IMR-90 (cell line): ENCODE measurements at regions not wholly inside any gene's neighbourhood (a gene's known extent, or its start where the extent isn't known, plus 50 kb on each side); places are given as distances from the start of the nearest gene placed in this dataset.

Experiments
- POLR2A ChIP-seq: IDR thresholded peaks from 2 replicates; pipeline ENCODE4 v1.6.1; 2012; ENCODE audit warnings: mild to moderate bottlenecking, low read depth, low read length
- RAD21 ChIP-seq: IDR thresholded peaks from 2 replicates; pipeline ENCODE4 v1.6.1; 2012; ENCODE audit warnings: low read length, improper control_type of control experiment
- TF ChIP-seq, protein P1 (sequence below): conservative IDR thresholded peaks from 2 replicates; pipeline ENCODE4 v1.5.1; 2012; ENCODE audit warnings: mild to moderate bottlenecking, low read depth, low read length, improper control_type of control experiment

- TF ChIP-seq, protein P1, sequence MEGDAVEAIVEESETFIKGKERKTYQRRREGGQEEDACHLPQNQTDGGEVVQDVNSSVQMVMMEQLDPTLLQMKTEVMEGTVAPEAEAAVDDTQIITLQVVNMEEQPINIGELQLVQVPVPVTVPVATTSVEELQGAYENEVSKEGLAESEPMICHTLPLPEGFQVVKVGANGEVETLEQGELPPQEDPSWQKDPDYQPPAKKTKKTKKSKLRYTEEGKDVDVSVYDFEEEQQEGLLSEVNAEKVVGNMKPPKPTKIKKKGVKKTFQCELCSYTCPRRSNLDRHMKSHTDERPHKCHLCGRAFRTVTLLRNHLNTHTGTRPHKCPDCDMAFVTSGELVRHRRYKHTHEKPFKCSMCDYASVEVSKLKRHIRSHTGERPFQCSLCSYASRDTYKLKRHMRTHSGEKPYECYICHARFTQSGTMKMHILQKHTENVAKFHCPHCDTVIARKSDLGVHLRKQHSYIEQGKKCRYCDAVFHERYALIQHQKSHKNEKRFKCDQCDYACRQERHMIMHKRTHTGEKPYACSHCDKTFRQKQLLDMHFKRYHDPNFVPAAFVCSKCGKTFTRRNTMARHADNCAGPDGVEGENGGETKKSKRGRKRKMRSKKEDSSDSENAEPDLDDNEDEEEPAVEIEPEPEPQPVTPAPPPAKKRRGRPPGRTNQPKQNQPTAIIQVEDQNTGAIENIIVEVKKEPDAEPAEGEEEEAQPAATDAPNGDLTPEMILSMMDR, result no peak
- TF ChIP-seq POLR2A (no peak), RAD21 (no peak)
Measured at GRCh38 chr6:169962604-169963469, 211.4 kb downstream of the ERMARD start.
